Midbrain (tissue), 1 donor: ENCODE measurements at regions not wholly inside any gene's neighbourhood (a gene's known extent, or its start where the extent isn't known, plus 50 kb on each side); places are given as distances from the start of the nearest gene placed in this dataset.
A peak's percentile ranks its signal among the peaks of the same experiment; 100 is the strongest.

Source experiments
- DNase-seq: peaks from one replicate; lab custom pipeline; 2025; lab: John Stamatoyannopoulos, UW

- no peak for DNase-seq
Measured at GRCh38 chr18:67232991-67233390, 283.5 kb downstream of the DSEL start.

GRCh38 chr18:67232406-67232805 is 284.1 kb downstream of the DSEL start:
- no peak for DNase-seq

- DNase-seq, result no peak
Measured at GRCh38 chr18:67222887-67223286, 293.6 kb downstream of the DSEL start.

DNA sequence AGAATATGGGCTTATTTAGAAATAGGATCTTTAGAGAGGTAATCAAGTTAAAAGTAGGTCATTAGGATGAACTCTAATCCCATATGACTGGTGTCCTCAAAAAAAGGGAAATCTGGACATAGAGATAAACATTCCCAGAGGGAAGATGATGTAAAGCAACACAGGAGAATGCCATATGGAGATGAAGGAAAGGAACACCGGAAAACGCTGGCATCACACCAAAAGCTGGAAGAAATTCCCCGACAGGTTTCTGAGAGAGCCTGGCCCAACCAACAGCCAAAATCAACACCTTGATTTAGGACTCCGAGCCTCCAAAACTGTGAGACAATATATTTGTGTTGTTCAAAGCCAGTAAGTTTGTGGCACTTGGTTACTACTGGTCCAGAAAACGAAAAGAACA is 296.7 kb downstream of the DSEL start:
- DNase-seq, result no peak

DNA sequence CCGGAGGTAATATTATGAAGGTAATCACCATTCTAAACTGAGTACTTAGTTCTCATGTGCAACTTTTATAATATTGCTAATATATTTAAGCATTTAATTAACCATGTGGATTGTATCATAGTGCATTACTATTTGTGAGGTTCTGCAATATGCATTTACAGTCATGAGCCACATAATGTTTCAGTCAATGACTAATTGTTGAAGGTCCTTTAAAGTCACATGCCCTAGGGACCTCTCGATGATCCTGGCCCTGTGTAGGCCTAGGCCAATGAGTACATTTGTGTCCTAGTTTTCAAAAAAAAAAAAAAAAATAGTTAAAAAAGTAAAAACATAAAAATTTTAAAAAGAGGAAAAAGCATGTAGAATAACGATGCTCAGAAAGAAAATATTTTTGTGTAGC is 298.0 kb downstream of the DSEL start:
- DNase-seq, result no peak

GRCh38 chr18:67217551-67218166 is 298.9 kb downstream of the DSEL start:
- peak; percentile 72 for DNase-seq

- no peak for DNase-seq
Measured at GRCh38 chr18:67216846-67217245, 299.7 kb downstream of the DSEL start.

DNA sequence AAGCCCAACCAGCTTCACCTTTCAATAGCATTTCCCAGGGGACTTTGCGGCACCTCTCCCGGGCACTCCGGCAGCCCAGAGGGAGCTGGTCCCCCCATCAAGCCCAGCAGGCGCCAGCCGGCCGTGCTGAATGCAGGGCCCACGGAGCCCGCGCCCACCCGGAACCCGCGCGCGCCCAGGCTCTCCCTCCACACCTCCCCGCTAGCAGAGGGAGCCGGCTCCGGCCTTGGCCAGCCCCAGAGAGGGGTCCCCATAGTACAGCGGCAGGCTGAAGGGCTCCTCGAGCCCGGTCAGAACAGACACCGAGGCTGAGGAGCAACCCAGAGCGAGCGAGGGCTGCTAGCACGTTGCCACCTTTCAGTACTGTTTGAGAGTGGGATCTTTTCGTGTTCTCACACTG is 300.8 kb downstream of the DSEL start:
- DNase-seq, result no peak

GRCh38 chr18:67211646-67212045 is 304.9 kb downstream of the DSEL start:
- DNase-seq, result no peak

- DNase-seq, result no peak
Measured at GRCh38 chr18:67200665-67201064, 315.9 kb downstream of the DSEL start.

GRCh38 chr18:67199993-67200617 is 316.4 kb downstream of the DSEL start:
- DNase-seq, result peak; percentile 83

DNA sequence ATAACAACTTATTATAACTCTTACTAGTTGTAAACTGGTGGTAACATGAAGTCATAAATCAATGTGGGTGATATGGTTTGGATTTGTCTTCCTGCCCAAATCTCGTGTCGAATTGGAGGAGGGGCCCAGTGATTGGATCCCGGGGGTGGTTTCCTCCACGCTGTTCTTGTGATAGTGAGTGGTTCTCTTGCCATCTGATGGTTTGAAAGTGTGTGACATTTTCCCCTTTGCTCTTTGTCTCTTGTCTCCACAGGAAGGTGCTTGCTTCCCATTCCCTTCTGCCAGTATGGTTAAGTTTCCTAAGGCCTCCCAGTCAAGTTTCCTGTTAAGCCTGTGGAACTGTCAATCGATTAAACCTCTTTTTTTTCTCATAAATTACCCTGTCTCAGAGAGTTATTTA is 321.6 kb downstream of the DSEL start:
- DNase-seq, result no peak

GRCh38 chr18:67192535-67192934 is 324.0 kb downstream of the DSEL start:
- DNase-seq, result no peak

- no peak for DNase-seq
Measured at GRCh38 chr18:67183398-67183797, 333.1 kb downstream of the DSEL start.

DNA sequence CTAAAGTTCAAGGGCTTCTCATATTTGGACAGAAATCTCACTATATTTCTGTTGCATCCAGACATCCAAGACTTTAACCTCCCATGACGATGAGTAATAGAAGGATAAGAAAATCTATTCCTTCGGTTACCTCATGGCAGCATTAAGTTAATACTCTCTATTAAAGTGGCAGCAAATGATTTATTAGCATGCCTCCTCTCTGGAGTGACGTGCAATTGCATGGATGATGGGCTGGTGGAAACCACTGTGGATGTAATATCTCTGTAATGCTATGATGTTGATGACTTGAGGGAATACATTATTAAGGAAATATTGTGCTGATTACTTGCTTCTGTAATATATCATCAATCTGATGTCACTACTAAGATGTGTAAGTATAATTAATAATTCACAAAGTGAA is 336.8 kb downstream of the DSEL start:
- DNase-seq, result no peak

- DNase-seq, result no peak
Measured at GRCh38 chr18:67159662-67160061, 356.9 kb downstream of the DSEL start.

DNA sequence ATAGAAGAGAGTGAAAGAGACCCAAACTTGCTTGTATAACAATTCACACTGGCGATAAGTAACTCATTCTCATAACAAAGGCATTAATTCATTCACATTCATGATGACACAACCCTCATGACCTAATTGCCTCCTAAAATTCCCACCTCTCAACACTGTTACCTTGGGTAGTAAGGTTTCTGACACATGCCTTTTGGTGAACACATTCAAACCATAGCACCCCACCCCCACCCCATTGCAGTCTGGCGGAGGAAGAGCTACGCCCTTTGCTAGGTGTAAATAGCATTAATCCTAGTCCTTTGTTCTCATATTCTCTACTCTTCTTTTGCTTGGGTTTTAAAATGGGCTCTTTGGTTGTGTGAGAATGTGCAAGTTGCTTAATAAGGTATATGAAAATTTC is 361.5 kb downstream of the DSEL start:
- no peak for DNase-seq

DNA sequence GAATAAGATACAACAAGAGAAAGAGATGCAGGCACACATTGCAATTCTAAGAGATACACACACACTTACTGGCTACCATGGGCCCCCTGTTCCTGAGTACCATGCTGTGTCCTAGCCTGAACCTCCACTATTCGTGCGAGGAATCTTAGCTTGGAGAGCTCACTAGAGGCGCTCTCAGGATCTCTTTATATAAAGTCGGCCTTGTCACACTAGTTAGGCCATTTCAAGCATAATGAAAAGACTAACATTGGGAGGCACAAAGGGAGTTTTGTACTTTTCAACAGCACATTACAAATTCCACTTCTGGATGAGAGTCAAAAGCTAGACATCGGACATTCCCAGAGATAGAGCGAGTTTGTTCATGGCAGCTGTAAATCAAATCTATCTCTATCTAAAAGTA is 365.2 kb downstream of the DSEL start:
- DNase-seq, result peak; percentile 85

- DNase-seq, result no peak
Measured at GRCh38 chr18:67145586-67146292, 370.8 kb downstream of the DSEL start.

DNA sequence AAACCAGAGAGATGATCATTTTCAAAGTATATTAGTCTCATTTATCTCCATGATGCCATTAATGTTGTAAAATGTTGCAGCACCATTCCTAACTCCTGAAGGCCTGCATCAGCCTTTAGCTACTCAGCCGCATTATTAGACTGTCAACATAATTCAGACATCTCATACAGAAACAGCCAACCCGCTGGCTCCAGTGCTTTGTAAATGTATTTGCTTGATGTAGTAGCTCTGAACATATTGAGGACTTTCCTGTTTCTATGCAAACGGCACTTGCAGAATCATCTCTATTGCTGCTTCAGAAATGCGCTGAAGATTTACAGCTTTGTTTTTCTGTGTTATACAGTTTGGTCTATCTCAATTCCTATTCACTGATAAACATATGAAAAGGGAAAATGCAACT is 372.2 kb downstream of the DSEL start:
- DNase-seq, result no peak

- no peak for DNase-seq
Measured at GRCh38 chr18:67143028-67143427, 373.5 kb downstream of the DSEL start.

- DNase-seq, result no peak
Measured at GRCh38 chr18:67142604-67143003, 373.9 kb downstream of the DSEL start.

DNA sequence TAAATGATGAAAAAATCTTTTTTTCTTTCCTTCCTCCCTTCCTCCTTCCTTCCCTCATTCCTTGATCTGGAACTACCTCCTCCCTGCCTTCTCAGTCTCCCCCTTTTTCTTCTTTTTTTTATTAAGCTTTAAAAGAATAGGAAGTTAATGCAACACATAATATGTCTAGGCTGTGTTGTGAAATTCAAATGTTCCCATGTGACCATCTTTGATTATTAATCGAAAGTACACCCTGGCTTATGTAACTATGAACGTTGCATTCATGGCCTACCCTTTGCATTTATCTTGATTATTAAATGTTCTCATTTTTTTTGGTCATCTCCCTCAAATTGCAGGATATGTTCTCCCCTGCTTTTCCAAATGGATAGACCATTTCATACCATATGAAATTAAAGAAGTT is 376.0 kb downstream of the DSEL start:
- DNase-seq, result no peak

DNA sequence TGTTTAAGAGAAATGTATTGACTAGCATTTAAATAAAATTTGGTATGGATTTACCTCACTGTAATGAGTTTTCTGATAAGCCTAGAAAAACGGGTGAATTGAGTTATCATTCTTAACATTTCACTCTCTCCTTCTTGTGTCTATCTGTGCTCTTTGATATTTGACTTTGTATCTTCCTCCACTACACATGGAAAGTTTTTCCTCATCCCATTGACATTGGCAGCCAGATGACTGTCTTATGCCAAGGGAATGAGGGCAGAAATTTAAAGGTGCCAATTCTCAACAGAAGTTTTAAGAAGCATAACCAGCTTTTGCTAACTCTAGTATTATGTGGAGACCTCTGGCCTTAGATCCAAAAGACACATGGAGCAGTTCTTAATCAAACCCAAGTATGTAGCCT is 376.6 kb downstream of the DSEL start:
- DNase-seq, result no peak
